GM18861 (cell line): ENCODE measurements at regions not wholly inside any gene's neighbourhood (a gene's known extent, or its start where the extent isn't known, plus 50 kb on each side); places are given as distances from the start of the nearest gene placed in this dataset.

ENCODE experiments used
- ATAC-seq: cut with Tn5 transposase; IDR thresholded peaks from one replicate; pipeline ENCODE4 v1.9.1; 2021; ENCODE audit not compliant: unreplicated experiment

- no peak for ATAC-seq
Observed at GRCh38 chr1:82724246-82724645, 923.5 kb downstream of the ADGRL2 start.

GRCh38 chr1:82722608-82723007 is 921.9 kb downstream of the ADGRL2 start:
- no peak for ATAC-seq

- no peak for ATAC-seq
Observed at GRCh38 chr1:82721702-82722101, 921.0 kb downstream of the ADGRL2 start.

- ATAC-seq = no peak
Observed at GRCh38 chr1:82718719-82719419, 918.1 kb downstream of the ADGRL2 start.

- ATAC-seq = no peak
Observed at GRCh38 chr1:82710091-82710490, 909.4 kb downstream of the ADGRL2 start.

- ATAC-seq = no peak
Observed at GRCh38 chr1:82707681-82708080, 906.9 kb downstream of the ADGRL2 start.

- no peak for ATAC-seq
Observed at GRCh38 chr1:82706741-82707140, 906.0 kb downstream of the ADGRL2 start.

GRCh38 chr1:82704966-82705365 is 904.2 kb downstream of the ADGRL2 start:
- ATAC-seq = no peak

GRCh38 chr1:82704393-82704792 is 903.7 kb downstream of the ADGRL2 start:
- no peak for ATAC-seq

GRCh38 chr1:82703951-82704350 is 903.2 kb downstream of the ADGRL2 start:
- no peak for ATAC-seq

GRCh38 chr1:82700476-82700875 is 899.7 kb downstream of the ADGRL2 start:
- ATAC-seq = no peak

GRCh38 chr1:82697965-82698364 is 897.2 kb downstream of the ADGRL2 start:
- ATAC-seq = no peak

GRCh38 chr1:82695443-82695842 is 894.7 kb downstream of the ADGRL2 start:
- ATAC-seq = no peak

GRCh38 chr1:82690411-82690810 is 889.7 kb downstream of the ADGRL2 start:
- no peak for ATAC-seq

GRCh38 chr1:82689217-82689616 is 888.5 kb downstream of the ADGRL2 start:
- ATAC-seq = no peak

- no peak for ATAC-seq
Observed at GRCh38 chr1:82686774-82687173, 886.0 kb downstream of the ADGRL2 start.

- no peak for ATAC-seq
Observed at GRCh38 chr1:82646888-82647287, 846.2 kb downstream of the ADGRL2 start.

- no peak for ATAC-seq
Observed at GRCh38 chr1:82646336-82646735, 845.6 kb downstream of the ADGRL2 start.

GRCh38 chr1:82644186-82644915 is 843.6 kb downstream of the ADGRL2 start:
- no peak for ATAC-seq

- no peak for ATAC-seq
Observed at GRCh38 chr1:82640352-82640751, 839.6 kb downstream of the ADGRL2 start.

- no peak for ATAC-seq
Observed at GRCh38 chr1:82634266-82634665, 833.5 kb downstream of the ADGRL2 start.

GRCh38 chr1:82632155-82632554 is 831.4 kb downstream of the ADGRL2 start:
- no peak for ATAC-seq

- ATAC-seq = no peak
Observed at GRCh38 chr1:82628887-82629286, 828.2 kb downstream of the ADGRL2 start.
